Kidney capillary endothelial cell (primary cell): ENCODE measurements at regions not wholly inside any gene's neighbourhood (a gene's known extent, or its start where the extent isn't known, plus 50 kb on each side); places are given as distances from the start of the nearest gene placed in this dataset.

Experiments used
- DNase-seq: peaks from one replicate; pipeline ENCODE4 v3.0.0-alpha.2; 2018; ENCODE audit warnings: low spot score

DNA sequence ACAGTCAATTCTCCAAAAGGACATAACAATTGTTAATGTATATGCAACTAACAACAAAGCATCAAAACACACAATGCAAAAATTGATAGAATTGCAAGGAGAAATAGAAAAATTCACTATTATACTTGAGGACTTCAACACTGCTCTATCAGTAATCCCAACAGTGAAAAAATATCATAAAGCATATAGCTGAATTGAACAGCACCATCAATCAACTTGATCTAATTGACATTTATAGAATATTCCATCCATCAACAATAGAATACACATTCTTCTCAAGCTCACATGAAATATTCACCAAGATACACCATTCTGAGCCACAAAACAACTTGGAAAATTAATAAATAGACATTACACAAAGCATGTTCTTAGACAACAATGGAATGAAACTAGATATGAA, 60.1 kb upstream of the ASXL3 start:
- DNase-seq: no peak

DNA sequence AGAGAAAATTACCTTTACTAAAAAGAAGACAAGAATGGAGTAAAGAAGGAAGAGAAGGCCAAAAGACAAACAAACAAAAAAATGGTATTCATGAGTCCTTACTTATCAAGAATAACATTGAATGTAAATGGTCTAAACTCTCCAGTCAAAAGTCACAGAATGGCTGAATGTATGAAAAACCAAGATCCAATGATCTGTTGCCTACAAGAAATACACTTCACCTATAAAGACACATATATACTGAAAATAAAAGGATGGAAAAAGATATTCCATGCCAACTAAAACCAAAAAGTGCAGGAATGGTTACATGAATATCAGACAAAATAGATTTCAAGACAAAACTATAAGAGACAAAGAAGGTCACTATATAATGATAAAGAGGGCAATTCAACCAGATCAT, 65.0 kb upstream of the ASXL3 start:
- no peak for DNase-seq

DNA sequence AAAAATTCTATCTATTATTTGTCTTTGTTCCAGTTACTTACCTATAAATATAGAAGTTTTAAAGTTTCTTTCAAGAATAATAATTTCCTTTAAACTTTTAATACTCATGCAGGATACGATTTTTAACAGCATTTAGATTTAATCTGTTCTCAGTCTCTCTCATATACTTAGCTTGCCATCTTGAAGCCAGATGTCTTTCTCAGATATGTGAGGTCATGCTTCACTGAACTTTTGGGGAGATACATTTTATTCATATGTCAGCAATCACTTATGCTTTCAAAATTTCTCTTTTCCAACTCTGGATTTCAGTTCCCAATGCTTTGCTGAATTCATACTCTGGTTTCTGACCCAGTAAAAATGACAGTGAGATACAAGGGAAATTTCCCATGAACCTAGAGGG, 66.5 kb upstream of the CCDC178 start:
- no peak for DNase-seq

DNA sequence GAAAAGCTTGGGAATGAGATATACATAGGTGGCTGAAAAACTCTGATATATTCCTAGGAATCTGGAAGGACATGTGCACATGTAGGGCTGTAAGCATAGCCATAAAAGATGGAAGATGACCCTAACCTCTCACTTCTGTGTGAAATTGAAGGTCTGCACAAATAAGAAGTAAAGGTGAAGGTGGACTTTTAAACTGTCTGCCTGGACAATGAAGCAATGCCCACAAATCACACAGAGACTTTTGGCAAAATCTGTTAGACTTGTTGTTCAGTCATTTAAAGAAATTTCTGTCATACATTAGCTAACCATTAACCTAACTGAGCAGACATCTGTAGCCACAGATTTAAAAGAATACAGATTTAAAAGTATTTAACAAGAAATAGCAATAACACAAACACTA, 65.3 kb upstream of the CCDC178 start:
- DNase-seq: no peak

DNA sequence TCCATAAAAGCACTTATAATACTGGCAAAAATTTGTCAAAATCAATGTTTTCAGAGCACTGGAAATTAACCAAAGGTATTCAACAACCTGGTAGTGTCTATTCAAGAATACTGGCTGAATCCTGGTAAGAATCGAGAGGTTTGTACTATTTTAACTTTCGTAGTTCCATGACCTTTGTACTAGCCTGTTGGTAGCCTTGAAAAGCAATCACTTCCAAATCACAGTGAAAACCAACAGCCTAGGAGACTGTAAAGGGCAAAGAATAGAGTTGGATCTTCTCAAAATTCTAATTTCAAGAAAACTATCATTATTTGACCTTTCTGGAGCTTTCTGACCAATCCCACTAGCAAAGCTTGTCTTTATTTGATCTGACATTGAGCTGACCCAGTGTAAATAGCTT, 64.8 kb upstream of the CCDC178 start:
- DNase-seq: no peak

DNA sequence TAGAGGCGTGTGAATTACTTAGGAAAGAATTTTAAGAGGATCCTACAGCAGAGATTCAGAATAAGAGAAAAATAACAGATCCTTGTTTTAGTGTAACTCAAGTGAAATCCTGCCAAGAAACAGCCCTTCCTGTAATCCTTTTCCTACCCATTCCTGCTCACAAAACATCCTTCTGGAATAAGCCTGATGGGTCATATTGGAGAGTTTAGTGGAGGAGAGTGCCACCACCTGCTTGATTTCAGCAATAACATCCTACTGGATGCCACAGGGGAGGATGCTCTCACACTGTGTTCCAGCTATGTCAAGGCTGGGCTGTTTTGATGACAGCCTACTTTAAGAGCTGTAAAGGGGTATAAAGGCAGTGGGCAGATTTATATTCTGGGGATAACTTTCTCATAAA, 54.8 kb upstream of the CCDC178 start:
- DNase-seq: peak; percentile 50
